ENCODE measurements at regions not wholly inside any gene's neighbourhood (a gene's known extent, or its start where the extent isn't known, plus 50 kb on each side); places are given as distances from the start of the nearest gene placed in this dataset.

DNA sequence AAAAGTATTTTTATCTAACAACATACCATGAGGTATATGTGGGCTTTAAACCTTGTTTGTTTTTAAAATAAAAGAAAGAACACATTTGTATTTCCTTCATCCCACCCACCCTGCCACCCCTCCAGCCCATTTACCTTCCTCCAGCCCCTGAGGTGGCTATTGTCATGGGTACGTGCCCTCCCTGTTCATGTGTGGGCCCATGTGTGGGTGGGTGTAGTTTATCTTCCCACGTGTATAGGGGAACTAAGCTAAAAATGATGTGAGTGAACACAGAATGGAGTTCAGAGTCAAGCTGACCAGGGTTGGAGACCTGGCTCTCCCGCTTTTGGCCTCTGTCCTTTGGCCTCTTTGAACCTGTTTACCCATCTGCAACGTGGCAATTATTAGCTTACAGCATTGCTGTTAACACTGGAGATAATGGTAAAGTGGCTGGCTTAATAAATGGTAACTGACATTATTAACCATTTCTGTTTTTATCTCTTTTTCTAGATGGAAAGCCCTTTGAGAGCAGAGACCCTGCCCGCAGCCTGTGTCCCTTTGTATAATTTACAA lies 78.1 kb upstream of the WDR26 start:
- TF ChIP-seq, protein P1, sequence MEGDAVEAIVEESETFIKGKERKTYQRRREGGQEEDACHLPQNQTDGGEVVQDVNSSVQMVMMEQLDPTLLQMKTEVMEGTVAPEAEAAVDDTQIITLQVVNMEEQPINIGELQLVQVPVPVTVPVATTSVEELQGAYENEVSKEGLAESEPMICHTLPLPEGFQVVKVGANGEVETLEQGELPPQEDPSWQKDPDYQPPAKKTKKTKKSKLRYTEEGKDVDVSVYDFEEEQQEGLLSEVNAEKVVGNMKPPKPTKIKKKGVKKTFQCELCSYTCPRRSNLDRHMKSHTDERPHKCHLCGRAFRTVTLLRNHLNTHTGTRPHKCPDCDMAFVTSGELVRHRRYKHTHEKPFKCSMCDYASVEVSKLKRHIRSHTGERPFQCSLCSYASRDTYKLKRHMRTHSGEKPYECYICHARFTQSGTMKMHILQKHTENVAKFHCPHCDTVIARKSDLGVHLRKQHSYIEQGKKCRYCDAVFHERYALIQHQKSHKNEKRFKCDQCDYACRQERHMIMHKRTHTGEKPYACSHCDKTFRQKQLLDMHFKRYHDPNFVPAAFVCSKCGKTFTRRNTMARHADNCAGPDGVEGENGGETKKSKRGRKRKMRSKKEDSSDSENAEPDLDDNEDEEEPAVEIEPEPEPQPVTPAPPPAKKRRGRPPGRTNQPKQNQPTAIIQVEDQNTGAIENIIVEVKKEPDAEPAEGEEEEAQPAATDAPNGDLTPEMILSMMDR (IDR thresholded peaks at IDR 0.05): no peak
- TF ChIP-seq POLR2A (IDR thresholded peaks at IDR 0.05): no peak
